GM21723 (cell line): ENCODE measurements at regions not wholly inside any gene's neighbourhood (a gene's known extent, or its start where the extent isn't known, plus 50 kb on each side); places are given as distances from the start of the nearest gene placed in this dataset.
A peak's percentile ranks its signal among the peaks of the same experiment; 100 is the strongest.

Source experiments
- ATAC-seq: cut with Tn5 transposase; IDR thresholded peaks from one replicate; pipeline ENCODE4 v1.9.1; 2021; ENCODE audit warnings: mild to moderate bottlenecking, moderate library complexity; ENCODE audit not compliant: unreplicated experiment

DNA sequence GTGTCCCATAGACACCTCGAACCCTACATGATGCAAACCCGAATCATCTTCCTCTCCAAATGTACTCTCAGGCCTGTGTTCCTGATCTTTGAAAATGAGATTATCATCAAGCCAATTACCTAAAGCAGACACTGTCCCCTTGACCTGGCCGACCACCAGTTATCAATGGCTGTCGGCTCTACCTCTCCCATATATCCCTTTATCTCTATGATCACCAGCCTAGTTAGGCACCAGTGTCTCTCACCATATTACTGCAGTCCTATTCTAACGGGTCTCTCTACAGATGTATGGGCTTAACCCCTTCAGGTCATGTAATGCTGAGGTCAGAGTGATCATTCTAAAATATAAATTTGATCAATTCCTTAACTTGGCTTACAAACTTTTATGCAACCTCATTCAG lies 234.9 kb upstream of the MARCKS start:
- ATAC-seq: no peak

DNA sequence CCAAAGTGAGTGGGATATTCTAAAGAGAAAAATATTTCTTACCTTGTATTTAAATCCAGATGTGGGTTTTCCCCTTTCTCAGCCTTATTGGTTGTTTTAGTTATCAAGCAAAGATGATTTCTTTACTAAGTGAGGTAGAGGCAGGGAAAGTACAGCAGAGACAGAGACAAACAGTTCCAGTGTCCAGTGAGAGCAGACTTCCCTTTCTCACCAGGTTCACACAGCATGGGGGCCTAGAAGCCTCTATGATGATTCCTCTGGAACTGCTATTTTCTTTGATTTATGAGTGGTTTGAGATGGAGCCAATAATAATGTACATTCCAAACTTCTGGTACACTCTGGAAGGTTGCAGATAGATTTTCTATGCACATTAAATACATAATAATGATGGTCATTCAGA lies 234.0 kb upstream of the MARCKS start:
- no peak for ATAC-seq

DNA sequence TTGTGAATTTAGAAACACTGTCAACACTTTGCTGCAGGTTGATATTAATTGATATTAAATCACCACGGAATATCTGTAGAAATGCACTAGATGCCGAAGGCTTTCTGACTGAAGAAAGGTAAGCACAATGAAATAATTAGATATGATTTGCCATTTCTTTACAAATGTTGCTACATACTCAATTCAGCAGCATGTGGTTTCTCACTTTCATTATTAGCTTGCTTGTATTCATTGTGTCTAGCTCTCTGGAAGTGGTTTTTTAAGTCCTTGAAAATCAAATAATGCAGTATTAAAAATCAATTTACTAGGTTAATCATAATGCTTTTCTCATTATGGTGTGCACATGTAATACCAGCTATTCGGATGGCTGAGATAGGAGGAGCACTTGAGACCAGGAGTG lies 231.3 kb upstream of the MARCKS start:
- peak; percentile 33 for ATAC-seq

DNA sequence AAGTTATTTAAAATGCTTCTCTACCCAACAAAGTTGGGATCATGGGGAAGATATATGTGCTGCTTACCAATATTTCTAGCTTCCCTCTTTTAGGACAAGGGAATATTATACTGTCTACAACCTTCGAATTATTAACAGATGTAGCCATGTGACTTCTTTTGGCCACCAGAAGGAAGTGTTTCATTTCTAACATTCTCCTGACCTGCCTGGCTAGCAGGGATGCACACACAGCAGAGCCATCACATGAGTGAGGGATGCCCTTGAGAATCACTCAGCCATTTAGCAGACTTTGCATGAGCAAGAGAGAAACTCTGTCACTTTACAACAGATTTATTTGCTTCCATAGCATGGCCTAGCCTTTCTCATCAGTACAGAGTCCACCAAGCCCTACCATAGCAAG lies 230.7 kb upstream of the MARCKS start:
- peak; percentile 16 for ATAC-seq

DNA sequence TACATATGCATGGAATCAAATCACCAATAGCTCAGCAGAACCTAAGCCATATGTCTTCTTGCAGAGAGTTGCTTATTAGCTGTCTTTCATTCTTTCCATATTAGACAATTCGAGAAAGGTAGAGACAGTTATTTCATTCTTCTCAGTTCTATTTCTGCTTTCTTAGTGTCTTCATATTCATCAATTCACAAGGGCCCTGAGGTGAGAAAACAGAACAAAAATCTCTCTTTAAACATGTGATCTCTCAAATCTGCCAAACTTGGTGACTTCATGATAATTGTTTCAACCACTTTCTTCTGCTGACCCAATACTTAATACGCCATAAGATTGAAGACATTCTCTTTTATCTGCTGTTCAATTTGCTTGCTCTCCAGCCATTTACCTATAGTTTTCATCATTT lies 229.7 kb upstream of the MARCKS start:
- peak; percentile 21 for ATAC-seq

DNA sequence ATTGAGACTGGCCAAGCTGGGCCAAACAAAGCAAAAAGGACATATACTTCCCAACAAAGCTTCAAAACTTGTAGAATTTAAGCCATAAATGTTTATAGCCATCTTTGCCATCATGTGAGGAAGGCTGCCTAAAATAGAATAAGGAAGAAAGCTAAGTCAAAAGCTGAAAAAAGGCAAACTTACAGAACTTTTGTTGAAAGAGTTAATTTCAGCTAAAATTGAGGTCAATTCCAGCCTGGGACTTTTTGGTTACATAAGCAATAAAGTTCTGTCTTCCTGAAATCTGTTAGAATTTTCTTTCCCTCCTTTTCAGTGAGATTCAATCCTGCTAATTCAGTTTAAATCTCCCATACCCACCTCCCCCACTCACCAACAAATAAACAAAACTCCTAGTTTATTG lies 227.9 kb upstream of the MARCKS start:
- ATAC-seq: no peak

DNA sequence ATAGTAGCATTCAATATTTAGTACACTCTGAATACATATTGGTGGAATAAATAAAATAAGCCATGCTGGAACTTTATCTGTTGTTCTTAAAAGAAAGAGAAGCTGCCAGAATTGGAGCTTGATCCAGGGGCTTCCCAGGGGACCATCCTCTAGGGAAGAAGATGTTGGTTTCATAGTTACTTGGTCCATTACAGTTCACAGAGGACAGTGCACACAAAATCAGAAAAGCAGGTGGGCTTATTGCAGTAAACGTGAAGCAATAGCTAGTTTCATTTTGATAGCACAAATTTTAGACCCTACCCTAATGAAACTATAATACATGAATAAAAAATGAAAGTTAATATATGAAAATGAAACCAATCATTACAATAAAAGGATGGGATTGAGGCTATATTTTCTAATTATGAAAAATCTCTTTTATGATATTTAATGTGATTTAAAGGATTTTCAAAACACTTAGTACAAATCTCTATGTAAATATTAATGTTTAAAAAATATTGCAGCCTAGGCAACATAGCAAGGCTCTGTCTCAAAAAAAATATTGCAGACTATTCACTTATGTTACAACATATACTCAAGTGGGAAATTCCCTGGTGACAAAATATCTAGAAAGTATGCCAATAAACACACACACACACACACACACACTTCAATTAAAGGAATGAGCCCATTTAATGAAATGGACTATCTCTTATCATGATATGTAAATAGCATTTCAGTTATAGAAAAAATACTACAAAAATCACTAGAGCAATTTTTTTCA lies 227.0 kb upstream of the MARCKS start:
- no peak for ATAC-seq

DNA sequence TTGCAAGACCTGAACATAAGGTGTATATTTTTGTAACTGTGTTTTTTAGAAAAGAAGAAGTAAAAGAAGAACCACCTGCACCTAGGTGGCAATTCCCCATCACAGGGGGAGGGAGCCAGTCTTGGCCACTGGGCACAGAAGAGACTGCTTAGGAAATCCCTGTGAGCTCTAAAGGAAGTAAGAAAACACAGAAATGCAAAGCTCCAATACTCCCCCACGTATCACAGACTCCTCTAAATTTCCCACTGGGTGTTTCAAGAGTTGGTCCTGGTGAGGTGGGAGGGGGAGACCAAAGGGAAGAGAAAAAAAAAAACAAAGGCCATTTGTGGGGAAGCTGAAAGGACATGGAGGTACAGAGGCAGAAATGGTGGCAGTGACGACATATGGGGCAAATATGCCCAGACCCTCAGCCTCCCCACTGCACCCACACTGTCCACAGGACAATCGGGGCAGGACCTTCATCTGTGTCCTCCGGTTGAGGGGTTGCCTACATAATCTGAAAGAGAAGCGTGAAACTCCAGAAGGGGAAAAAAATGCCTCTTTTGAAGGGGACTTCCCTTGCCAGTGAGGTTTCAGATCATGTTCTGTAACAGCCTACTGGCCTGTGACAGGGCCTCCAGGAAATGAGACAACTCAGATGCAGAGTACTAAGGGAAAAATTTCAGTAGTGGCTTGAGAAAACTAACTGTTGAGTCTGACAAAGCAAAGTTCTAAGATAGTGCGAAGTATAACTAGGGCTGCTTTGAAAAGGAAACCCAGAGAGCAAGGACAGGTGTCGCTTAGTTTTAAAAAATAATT lies 226.2 kb upstream of the MARCKS start:
- peak; percentile 63 for ATAC-seq

DNA sequence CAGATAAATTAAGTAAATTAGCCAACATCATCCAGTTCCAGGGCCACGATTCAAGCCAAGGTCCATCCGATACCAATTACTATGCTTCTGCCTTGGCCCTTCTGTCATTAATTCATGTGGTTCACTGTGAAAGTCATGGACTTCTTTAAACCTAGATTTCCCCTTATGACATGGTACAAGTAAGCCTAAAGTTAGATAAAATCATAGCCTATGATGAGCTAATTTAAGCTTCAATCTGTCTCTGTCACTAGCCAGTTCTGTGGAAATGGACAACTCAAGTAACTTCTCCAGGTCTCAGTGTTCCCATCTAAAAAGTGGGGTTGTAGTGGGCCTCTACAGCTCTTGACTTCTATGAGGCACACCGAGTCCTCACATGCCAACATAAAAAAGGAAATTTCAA lies 225.5 kb upstream of the MARCKS start:
- ATAC-seq: no peak

DNA sequence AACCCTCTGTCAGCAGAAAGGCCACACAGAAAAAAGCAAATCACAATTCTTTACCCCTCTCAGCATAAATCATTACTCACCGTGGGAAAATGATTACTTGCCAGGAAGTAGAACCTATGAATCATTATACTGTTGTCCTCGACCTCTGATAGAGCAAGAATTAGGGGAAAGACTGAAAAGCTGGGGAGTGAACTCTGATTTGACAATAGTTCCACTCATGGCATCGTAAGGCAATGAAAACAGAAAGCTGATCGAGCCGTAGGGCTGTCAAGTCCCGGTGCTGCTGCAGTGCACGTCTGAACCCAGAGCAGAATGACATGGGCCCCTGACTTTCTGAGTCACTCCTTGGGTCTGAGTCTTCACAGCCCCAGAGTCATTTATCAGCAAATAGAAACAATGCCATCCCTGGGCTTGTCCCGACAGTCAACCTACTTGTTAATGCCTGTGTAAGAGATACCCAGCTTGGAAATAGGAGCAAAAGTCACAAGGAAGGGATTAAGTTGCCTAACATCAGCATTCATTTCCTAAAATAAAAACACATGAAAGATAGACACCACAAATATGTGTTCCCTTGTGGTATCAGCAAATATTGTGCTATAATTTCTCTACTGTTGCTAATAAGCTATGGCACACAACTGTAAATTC lies 224.8 kb upstream of the MARCKS start:
- peak; percentile 35 for ATAC-seq

DNA sequence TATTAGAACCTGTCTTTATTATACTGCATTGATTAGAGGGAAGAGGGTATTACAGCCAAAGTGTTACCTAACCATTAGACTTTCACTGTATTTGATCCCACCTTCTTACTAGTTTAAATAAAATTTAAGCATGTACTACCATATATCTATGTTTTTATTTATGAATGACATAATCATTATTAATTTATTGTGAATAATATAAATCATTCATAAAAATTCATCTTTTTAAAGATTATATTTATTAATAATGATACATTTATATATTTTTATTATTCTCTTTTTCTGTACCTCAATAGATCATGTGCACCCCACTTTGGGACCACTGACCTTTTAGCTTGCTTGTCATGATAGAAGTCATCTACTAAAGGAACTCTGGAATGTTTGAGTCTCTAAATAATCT lies 223.5 kb upstream of the MARCKS start:
- no peak for ATAC-seq

DNA sequence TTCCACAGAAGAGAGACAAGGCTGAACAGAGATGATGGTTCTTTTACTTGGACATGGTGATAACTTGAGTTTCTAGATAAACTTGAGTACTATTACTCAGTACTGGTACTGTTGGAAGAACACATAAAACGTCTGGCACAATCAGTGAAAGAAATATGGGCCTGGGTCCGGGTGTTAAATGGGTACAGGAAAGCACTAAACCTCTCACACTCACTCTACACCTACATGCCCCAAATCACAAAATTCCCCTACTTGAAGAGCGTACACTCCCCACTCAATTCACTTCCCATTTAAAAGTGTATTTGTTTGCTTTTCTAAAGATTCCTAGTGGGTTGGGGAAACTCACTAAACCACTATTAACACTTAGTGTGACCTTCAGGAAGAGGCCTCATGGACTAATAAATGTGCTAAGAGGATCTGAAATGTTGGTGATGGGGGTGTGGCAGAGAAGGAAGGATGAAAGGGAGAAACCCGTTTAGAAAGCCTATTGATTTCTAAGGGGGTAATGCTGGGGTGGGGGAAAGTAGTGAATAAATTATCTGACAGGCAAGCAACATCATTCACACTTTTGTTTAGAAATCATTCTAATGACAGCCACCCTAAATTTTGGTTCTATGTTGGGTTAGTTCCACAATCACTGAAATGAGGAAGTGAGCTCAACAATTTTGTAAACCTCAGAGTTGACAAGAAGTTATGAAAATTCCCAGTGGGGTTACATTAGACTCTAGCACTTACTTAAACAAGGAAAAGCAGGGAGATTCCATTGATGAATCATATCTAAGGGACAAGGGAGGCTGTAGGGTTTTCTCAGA lies 222.6 kb upstream of the MARCKS start:
- ATAC-seq: peak; percentile 18

DNA sequence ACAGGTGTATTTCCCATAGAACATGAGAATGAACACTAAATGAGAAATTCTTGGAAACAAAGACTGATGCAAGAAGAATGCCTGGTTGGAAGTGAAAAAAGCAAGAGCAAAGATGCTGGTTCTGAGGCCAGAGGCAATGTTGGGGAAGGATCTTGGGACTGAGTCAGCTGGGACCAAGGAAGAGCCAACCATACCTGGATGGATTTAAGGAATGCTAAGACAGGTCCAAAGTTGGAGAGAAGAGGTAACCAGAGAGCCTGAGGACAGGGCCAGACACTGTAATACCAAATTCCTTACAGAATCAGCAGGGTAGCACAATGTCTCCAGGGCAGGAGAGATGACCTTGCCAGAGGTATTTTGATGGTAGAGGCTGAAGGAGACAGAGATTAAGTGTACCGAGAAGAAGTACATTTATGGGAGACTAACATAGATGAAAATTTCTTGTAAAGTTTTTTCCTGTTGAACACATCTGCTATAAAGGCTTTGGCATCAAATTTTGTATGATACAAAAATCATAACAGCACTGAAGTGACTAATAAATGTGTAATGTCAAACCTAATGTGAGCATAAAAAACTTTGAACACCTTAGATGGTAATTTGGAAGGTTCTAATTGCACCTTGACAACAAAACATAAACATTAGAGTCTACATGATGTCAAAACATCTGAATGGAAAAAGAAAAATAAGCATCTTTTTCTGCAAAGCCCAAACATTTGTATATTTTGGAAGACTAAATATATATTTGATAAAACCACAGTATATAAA lies 221.7 kb upstream of the MARCKS start:
- no peak for ATAC-seq

DNA sequence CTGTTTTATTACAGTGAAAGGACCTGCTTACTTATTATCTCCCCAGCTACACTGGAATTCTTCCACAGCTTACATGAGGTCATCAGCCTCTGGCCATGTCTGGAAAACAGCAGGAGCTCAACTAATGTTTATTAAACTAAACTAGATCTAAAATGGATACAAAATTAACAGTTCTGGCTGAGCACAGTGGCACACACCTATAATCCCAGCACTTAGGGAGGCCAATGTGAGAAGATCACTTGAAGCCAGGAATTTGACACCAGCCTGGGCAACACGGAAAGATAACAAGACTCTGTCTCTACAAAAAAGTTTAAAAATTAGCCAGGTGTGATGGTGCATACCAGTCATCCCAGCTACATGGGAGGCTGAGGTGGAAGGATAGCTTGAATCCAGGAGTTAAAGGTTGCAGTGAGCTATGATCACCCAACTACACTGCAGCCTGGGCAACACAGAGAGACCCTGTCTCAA lies 220.8 kb upstream of the MARCKS start:
- no peak for ATAC-seq

DNA sequence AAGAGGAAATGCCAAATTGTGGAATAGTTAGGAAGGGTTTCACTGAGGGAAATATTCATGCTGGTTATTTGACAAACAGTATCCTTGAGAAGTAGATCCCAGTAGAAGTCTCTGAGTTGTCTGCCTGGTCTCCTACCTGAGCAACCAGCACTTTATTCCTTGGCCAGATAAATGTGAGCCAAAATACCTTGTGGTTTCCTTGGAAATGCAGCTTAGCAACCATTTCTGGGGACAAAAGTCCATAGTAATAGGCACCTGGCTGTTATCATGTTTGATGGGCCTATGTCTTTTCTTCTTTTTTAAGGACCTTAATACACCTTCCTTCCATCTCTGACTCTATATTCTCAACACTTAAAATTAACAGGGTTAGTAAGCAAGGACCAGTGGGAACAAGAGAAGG lies 217.1 kb upstream of the MARCKS start:
- no peak for ATAC-seq

DNA sequence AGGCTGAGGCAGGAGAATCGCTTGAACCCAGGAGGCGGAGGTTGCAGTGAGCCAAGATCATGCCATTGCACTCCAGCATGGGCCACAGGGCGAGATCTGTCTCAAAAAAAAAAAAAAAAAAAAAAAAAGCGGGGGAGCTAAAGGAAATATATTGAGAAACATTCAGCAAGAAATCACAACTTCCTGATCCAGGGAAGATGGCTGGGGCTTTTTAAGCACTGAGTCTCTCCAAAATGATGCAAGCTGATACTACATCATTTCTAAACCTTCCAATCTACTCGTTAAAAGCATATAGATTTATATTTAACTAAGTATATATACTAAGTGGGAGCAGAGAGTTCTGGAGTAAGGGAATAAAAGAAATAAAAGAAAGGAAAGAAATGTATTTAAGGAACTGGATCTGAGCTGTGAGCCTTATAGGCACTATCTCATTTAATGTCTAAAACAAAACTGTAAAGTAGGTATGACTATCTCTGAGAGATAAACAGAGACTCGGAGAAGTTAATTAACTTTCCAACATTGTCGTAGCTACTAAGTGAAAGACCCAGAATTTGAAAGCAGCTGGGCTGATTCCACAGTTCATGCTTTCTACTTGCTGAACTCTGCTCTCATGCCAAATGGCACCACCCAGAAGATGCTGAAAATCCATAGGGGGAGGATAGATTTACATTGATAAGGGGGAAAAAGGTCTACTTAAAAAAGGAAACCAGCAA lies 215.0 kb upstream of the MARCKS start:
- no peak for ATAC-seq

DNA sequence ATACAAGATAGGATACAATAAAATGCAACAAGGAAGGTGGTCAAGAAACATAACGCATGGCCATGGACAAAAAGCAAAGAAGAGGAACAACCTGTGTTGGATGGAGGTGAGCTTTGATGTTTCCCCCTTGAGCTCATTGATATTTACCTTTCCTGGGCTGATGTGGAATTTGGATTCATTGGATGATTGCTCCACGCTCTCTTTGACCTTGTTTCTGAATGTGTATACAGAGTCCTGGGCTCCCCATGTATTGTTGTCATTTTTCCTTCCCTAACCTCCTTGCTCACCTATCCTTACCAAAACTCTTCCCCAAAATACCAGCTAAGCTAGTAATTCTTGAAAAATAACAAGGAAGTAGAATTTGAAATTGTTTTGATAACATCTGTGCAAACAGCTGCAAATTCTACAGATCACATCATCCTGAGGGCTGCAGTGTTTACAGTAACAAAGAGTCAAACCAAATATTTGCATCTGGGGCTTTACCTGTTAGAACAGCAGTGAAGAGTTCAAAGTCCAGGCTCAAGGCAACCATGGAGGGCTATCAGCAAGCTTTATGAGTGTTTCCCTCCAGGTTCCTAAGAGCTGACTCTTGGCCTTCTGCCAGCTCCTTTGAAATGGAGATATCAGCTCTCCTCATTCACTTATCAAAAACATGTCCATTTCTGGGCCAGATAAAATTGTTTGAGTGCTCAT lies 214.3 kb upstream of the MARCKS start:
- ATAC-seq: peak; percentile 88

DNA sequence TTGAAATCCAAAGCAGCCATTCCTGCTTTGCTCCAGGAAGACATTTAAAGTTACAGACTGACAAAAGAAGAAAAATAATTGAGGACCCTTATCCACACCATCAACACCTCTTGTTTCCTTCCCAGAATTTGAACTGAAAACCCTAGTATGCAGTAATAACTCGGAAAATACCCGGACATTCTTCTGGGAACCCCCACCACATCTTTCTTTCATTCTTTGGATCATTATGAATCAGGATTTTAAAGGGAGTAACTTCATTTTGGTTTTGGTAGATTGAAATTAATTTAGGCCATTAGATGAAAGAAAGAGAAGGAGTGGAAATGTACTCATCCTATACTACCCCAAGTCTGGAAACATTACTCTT lies 213.8 kb upstream of the MARCKS start:
- no peak for ATAC-seq
